ENCODE measurements at regions not wholly inside any gene's neighbourhood (a gene's known extent, or its start where the extent isn't known, plus 50 kb on each side); places are given as distances from the start of the nearest gene placed in this dataset.

GRCh38 chr10:21022821-21023220, 125.7 kb upstream of the NEBL start:
- CTCF ChIA-PET, result no interaction called here
- Mint-ChIP-seq H3K36me3 (ENCODE audit: insufficient read depth, unreplicated experiment) (no peaks in the 10 kb centered on the region), H3K27ac (ENCODE audit: unreplicated experiment) (no peak overlapping the region), H3K4me1 (ENCODE audit: low read depth, unreplicated experiment) (no peaks in the 10 kb centered on the region), H3K9me3 (ENCODE audit: low read depth, unreplicated experiment) (peaks cover 4% of the 10 kb centered on the region), H3K4me3 (ENCODE audit: low read depth, unreplicated experiment) (no peak overlapping the region), H3K27me3 (ENCODE audit: unreplicated experiment) (no peaks in the 10 kb centered on the region)
- intact Hi-C loops (cut with micrococcal nuclease; ENCODE audit: unreplicated experiment), result no loop called here
- no peak for DNase-seq
- TF ChIP-seq, protein P1, sequence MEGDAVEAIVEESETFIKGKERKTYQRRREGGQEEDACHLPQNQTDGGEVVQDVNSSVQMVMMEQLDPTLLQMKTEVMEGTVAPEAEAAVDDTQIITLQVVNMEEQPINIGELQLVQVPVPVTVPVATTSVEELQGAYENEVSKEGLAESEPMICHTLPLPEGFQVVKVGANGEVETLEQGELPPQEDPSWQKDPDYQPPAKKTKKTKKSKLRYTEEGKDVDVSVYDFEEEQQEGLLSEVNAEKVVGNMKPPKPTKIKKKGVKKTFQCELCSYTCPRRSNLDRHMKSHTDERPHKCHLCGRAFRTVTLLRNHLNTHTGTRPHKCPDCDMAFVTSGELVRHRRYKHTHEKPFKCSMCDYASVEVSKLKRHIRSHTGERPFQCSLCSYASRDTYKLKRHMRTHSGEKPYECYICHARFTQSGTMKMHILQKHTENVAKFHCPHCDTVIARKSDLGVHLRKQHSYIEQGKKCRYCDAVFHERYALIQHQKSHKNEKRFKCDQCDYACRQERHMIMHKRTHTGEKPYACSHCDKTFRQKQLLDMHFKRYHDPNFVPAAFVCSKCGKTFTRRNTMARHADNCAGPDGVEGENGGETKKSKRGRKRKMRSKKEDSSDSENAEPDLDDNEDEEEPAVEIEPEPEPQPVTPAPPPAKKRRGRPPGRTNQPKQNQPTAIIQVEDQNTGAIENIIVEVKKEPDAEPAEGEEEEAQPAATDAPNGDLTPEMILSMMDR (IDR thresholded peaks at IDR 0.05; ENCODE audit: unreplicated experiment), result no peak
- no TSS peak for BruUV-seq (replicated peaks)

- BruUV-seq (replicated peaks), result no TSS peak
- Mint-ChIP-seq H3K27ac (ENCODE audit: unreplicated experiment) (no peak overlapping the region), H3K9me3 (ENCODE audit: low read depth, unreplicated experiment) (peaks cover 4% of the 10 kb centered on the region), H3K36me3 (ENCODE audit: insufficient read depth, unreplicated experiment) (no peaks in the 10 kb centered on the region), H3K4me1 (ENCODE audit: low read depth, unreplicated experiment) (no peaks in the 10 kb centered on the region), H3K4me3 (ENCODE audit: low read depth, unreplicated experiment) (no peak overlapping the region), H3K27me3 (ENCODE audit: unreplicated experiment) (no peaks in the 10 kb centered on the region)
- intact Hi-C loops (cut with micrococcal nuclease; ENCODE audit: unreplicated experiment), result no loop called here
- CTCF ChIA-PET, result no interaction called here
- TF ChIP-seq, protein P1 (IDR thresholded peaks at IDR 0.05; ENCODE audit: unreplicated experiment), result peak; percentile 29
- DNase-seq, result no peak
These were observed 124.9 kb upstream of the NEBL start for GRCh38 chr10:21021843-21022594.

GRCh38 chr10:21021231-21021630, 124.1 kb upstream of the NEBL start:
- DNase-seq, result no peak
- no peaks in the 10 kb centered on the region for H3K4me1 Mint-ChIP-seq (ENCODE audit: low read depth, unreplicated experiment)
- H3K27ac Mint-ChIP-seq (ENCODE audit: unreplicated experiment), result no peak overlapping the region
- H3K36me3 Mint-ChIP-seq (ENCODE audit: insufficient read depth, unreplicated experiment), result no peaks in the 10 kb centered on the region
- H3K4me3 Mint-ChIP-seq (ENCODE audit: low read depth, unreplicated experiment), result no peak overlapping the region
- H3K9me3 Mint-ChIP-seq (ENCODE audit: low read depth, unreplicated experiment), result peaks cover 4% of the 10 kb centered on the region
- CTCF ChIA-PET, result no interaction called here
- no TSS peak for BruUV-seq (replicated peaks)
- TF ChIP-seq, protein P1 (IDR thresholded peaks at IDR 0.05; ENCODE audit: unreplicated experiment), result no peak
- no peaks in the 10 kb centered on the region for H3K27me3 Mint-ChIP-seq (ENCODE audit: unreplicated experiment)
- intact Hi-C loops (cut with micrococcal nuclease; ENCODE audit: unreplicated experiment), result no loop called here

DNA sequence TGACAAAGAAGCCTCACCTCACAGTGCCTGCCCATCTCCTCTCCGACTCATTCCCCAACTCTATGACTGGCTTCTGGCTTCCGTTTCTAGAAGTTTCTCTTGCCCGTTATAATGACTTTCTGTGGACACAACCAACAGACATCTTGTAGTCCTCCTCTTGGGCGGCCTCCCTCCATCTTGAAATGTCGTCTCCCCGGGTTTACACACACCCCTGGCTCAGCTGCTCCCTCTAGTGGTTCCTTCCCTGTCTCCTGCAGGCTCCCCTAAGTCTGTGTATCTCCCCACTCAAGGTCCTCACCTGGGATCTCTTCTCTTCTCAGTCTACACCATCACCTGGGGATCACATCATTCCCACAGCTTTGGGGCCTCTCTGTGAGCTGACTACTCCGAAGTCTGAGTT, 123.4 kb upstream of the NEBL start:
- Mint-ChIP-seq H3K9me3 (ENCODE audit: low read depth, unreplicated experiment) (peaks cover 4% of the 10 kb centered on the region), H3K4me1 (ENCODE audit: low read depth, unreplicated experiment) (no peaks in the 10 kb centered on the region), H3K27me3 (ENCODE audit: unreplicated experiment) (no peaks in the 10 kb centered on the region), H3K36me3 (ENCODE audit: insufficient read depth, unreplicated experiment) (no peaks in the 10 kb centered on the region), H3K4me3 (ENCODE audit: low read depth, unreplicated experiment) (no peak overlapping the region), H3K27ac (ENCODE audit: unreplicated experiment) (no peak overlapping the region)
- TF ChIP-seq, protein P1 (IDR thresholded peaks at IDR 0.05; ENCODE audit: unreplicated experiment), result peak; percentile 23
- peak; percentile 30 for DNase-seq
- intact Hi-C loops (cut with micrococcal nuclease; ENCODE audit: unreplicated experiment), result no loop called here
- no TSS peak for BruUV-seq (replicated peaks)
- CTCF ChIA-PET, result no interaction called here
